Small intestine (tissue), 7 donors: ENCODE measurements at regions not wholly inside any gene's neighbourhood (a gene's known extent, or its start where the extent isn't known, plus 50 kb on each side); places are given as distances from the start of the nearest gene placed in this dataset.

Experiments
- DNase-seq, 2 donors: peaks; one replicate each; pipeline versions ENCODE4 v3.0.0 to v3.0.0-alpha.2; 2013
- FAIRE-seq: peaks from 2 replicates; lab custom pipeline; 2012; peaks lifted over from hg19 to GRCh38; lab: Jason Lieb, UNC
- H3K27ac ChIP-seq, 3 donors: one replicate each; pipeline ENCODE4 v1.5.1; 2013; ENCODE audit warnings: low read length in 2 of 3, mild to moderate bottlenecking in 2 of 3, control low read depth in 1 of 3, inconsistent platforms in 1 of 3, low read depth in 1 of 3, moderate library complexity in 1 of 3
- H3K27me3 ChIP-seq, 3 donors: one replicate each; pipeline ENCODE4 v1.6.1; 2013; ENCODE audit warnings: low read length in 3 of 3, inconsistent platforms in 1 of 3; ENCODE audit not compliant: control insufficient read depth in 3 of 3, insufficient read depth in 3 of 3
- H3K36me3 ChIP-seq, 3 donors: one replicate each; pipeline ENCODE4 v1.6.1; 2013; ENCODE audit warnings: low read length in 3 of 3, inconsistent platforms in 1 of 3, low read depth in 1 of 3, mild to moderate bottlenecking in 1 of 3, moderate library complexity in 1 of 3; ENCODE audit not compliant: control insufficient read depth in 3 of 3, insufficient read depth in 2 of 3
- H3K4me1 ChIP-seq, 3 donors: one replicate each; pipeline ENCODE4 v1.6.1; 2013; ENCODE audit warnings: low read length in 2 of 3, inconsistent platforms in 1 of 3, low read depth in 1 of 3, mild to moderate bottlenecking in 1 of 3, moderate library complexity in 1 of 3; ENCODE audit not compliant: control insufficient read depth in 3 of 3, insufficient read depth in 2 of 3
- H3K4me3 ChIP-seq, 3 donors: one replicate each; pipeline ENCODE4 v1.5.1; 2013; ENCODE audit warnings: low read length in 3 of 3, control low read depth in 1 of 3, inconsistent platforms in 1 of 3, low read depth in 1 of 3, mild to moderate bottlenecking in 1 of 3, moderate library complexity in 1 of 3
- H3K9me3 ChIP-seq, 2 donors: one replicate each; pipeline ENCODE4 v1.6.1; 2013; ENCODE audit warnings: low read depth in 1 of 2, low read length in 1 of 2; ENCODE audit not compliant: control insufficient read depth in 2 of 2, insufficient read depth in 1 of 2
- WGBS, 3 donors: extraction: QIAGEN DNeasy Blood & Tissue Kit; methylation state at CpG; one replicate each; pipeline ENCODE4 v1.1.7; 2013; 5-methylcytosine and 5-hydroxymethylcytosine counted together
- donor health status: healthy with polysubstance abuse.
- donor health status: control.
- donor health status: control.
- donor health status: Bipolar disorder and iron deficiency.
- donor health status: healthy.

- DNase-seq (peak; percentile 82 to 83), FAIRE-seq (no peak)
- 7 to 14% (median 7%) methylated on average over 11 of the region's 11 CpGs for WGBS, 3 donors
- H3K4me1 ChIP-seq = peaks cover 0 to 6% (median 0%) of the 10 kb centered on the region in 3 donors
- H3K27ac ChIP-seq = no peak overlapping the region
- no peaks in the 10 kb centered on the region for H3K9me3 ChIP-seq
- peaks cover 0 to 7% (median 0%) of the 10 kb centered on the region in 3 donors for H3K27me3 ChIP-seq
- no peak overlapping the region for H3K4me3 ChIP-seq
- no peaks in the 10 kb centered on the region for H3K36me3 ChIP-seq
Observed at GRCh38 chr11:8328848-8329330, 65.2 kb upstream of the LMO1 start.

- Histone ChIP-seq H3K4me1 (peaks cover 0 to 6% (median 0%) of the 10 kb centered on the region in 3 donors), H3K4me3 (no peak overlapping the region), H3K36me3 (no peaks in the 10 kb centered on the region), H3K27ac (no peak overlapping the region), H3K27me3 (peaks cover 0 to 7% (median 0%) of the 10 kb centered on the region in 3 donors), H3K9me3 (no peaks in the 10 kb centered on the region)
- FAIRE-seq = no peak
- DNase-seq = no peak
- 81 to 92% (median 89%) methylated on average over 5 to 7 of the region's 7 CpGs for WGBS, 3 donors
Observed at GRCh38 chr11:8328231-8328794, 64.6 kb upstream of the LMO1 start.

DNA sequence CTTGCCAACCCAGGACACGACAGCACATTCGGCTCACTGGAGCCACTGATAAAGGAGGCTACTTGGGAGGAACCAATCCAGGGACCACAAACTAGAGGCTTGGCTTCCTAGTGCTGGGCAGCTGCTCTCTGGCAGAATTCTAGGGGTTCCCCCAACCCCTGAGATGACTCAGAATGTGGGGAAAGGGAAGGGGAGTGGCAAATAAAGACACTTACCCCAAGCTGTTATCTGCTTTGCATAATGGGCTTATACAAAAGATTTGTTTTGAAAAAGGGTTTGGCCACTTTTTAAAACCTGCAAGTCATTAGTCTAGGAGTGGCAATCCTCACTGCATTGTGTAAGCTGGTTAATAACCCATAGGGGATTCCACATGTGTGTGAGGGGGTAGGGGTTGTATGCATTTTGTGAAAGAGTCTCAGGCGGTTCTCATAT is 64.1 kb upstream of the LMO1 start:
- no peaks in the 10 kb centered on the region for H3K9me3 ChIP-seq
- no peaks in the 10 kb centered on the region for H3K36me3 ChIP-seq
- DNase-seq (no peak), FAIRE-seq (no peak)
- peaks cover 0 to 7% (median 0%) of the 10 kb centered on the region in 3 donors for H3K27me3 ChIP-seq
- peaks cover 0 to 6% (median 0%) of the 10 kb centered on the region in 3 donors for H3K4me1 ChIP-seq
- WGBS, 3 donors = 32 to 60% (median 47%) methylated on average over 3 of the region's 3 CpGs
- H3K27ac ChIP-seq = no peak overlapping the region
- H3K4me3 ChIP-seq = no peak overlapping the region

- H3K36me3 ChIP-seq = no peaks in the 10 kb centered on the region
- H3K4me3 ChIP-seq = no peak overlapping the region
- peaks cover 0 to 7% (median 0%) of the 10 kb centered on the region in 3 donors for H3K27me3 ChIP-seq
- peaks cover 0 to 5% of the 10 kb centered on the region in 2 donors for H3K9me3 ChIP-seq
- H3K4me1 ChIP-seq = peaks cover 0 to 6% (median 0%) of the 10 kb centered on the region in 3 donors
- H3K27ac ChIP-seq = no peak overlapping the region
- 78 to 90% (median 81%) methylated on average over 3 of the region's 3 CpGs for WGBS, 3 donors
- DNase-seq (no peak), FAIRE-seq (no peak)
Observed at GRCh38 chr11:8326337-8326736, 62.7 kb upstream of the LMO1 start.

- no peak overlapping the region for H3K4me3 ChIP-seq
- DNase-seq (no peak), FAIRE-seq (no peak)
- peaks cover 0 to 5% (median 0%) of the 10 kb centered on the region in 3 donors for H3K27me3 ChIP-seq
- H3K36me3 ChIP-seq = no peaks in the 10 kb centered on the region
- 75 to 79% (median 77%) methylated on average over 9 of the region's 9 CpGs for WGBS, 3 donors
- H3K27ac ChIP-seq = no peak overlapping the region
- H3K9me3 ChIP-seq = peaks cover 0 to 5% of the 10 kb centered on the region in 2 donors
- peaks cover 0 to 6% (median 0%) of the 10 kb centered on the region in 3 donors for H3K4me1 ChIP-seq
Observed at GRCh38 chr11:8325591-8326304, 62.1 kb upstream of the LMO1 start.

DNA sequence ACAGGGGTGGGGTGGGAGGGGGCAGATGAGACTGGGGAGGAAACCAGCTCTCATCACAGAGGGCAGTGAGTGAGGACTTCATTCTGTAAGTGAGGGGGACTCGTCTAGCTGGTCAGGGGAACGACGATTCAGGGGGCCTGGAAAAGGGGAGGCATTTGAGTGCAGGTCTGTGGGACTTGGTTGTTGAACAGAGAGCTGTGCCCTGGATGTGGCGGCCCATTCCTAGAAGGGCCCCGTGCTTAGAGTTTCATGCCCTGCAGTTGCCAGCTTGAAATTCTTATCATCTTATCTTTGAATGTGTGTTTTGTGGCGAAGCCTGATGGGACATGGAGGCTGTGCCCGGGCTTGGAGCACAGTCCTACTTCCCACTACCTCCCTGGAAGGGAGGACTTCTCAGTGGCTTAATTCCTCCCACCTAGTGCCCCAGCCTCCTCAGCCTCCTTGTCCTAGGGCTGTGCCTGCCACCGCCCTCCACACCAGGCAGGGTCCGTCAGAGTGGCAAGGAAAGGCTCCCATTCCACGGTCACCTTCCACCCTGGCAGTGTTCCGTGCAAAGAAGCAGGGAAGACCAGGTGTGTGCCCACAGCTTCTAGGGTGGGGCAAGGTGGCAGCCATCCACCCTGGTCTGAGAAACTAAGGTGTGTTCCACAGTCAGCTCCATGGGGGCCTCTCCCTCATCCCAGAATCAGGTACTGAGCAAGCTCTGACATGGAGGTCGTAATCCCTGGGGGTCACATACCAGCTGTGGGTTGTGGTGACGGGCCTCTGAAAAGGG is 59.7 kb upstream of the LMO1 start:
- Histone ChIP-seq H3K36me3 (no peaks in the 10 kb centered on the region), H3K27ac (no peak overlapping the region), H3K4me3 (no peak overlapping the region), H3K9me3 (peaks cover 0 to 5% of the 10 kb centered on the region in 2 donors), H3K27me3 (no peaks in the 10 kb centered on the region), H3K4me1 (no peaks in the 10 kb centered on the region)
- 71 to 85% (median 79%) methylated on average over 13 of the region's 13 CpGs for WGBS, 3 donors
- no peak for DNase-seq
- FAIRE-seq = no peak

DNA sequence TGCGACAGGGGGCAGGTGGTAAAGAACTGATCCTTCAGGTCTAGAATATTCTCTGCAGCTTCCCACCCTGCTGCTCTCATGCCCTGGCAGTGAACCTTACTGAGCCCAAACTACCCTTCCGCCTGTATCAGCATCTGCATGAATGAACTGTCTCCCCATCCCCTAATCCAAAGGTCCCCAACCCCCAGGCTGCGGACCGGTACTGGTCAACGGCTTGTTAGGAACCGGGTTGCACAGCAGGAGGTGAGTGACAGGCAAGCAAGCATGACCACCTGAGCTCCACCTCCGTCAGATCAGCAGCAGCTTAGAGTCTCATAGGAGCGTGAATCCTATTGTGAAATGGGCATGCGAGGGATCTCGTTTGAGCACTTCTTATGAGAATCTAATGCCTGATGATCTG is 58.2 kb upstream of the LMO1 start:
- H3K27me3 ChIP-seq = peaks cover 0 to 3% (median 0%) of the 10 kb centered on the region in 3 donors
- DNase-seq (no peak), FAIRE-seq (no peak)
- H3K9me3 ChIP-seq = peaks cover 0 to 5% of the 10 kb centered on the region in 2 donors
- H3K4me3 ChIP-seq = no peak overlapping the region
- WGBS, 3 donors = 77 to 88% (median 87%) methylated on average over 10 of the region's 10 CpGs
- no peaks in the 10 kb centered on the region for H3K4me1 ChIP-seq
- H3K36me3 ChIP-seq = no peaks in the 10 kb centered on the region
- no peak overlapping the region for H3K27ac ChIP-seq

DNA sequence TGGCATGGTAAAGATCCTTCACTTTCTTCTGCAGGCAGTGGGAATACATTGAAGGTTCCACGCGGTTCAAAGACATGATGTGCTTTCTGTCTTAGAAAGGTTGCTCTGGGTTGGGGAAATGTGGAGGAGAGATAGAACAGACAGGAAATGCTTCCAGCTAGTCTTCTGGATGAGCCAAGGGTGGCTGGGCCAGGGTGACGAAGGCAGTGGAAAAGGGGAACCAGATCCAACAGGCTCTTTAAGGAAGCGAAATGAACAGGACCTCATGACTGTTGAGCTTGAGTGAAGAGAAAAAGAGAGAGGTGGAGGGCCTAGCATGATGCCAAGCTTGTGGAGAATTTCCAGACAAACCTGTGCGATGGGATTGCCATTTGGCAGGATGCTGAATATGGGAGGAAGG is 56.4 kb upstream of the LMO1 start:
- Histone ChIP-seq H3K4me1 (no peaks in the 10 kb centered on the region), H3K27me3 (peaks cover 0 to 8% (median 0%) of the 10 kb centered on the region in 3 donors), H3K4me3 (no peak overlapping the region), H3K27ac (no peak overlapping the region), H3K36me3 (no peaks in the 10 kb centered on the region), H3K9me3 (peaks cover 0 to 5% of the 10 kb centered on the region in 2 donors)
- no peak for FAIRE-seq
- no peak for DNase-seq
- WGBS, 3 donors = 82 to 90% (median 84%) methylated on average over 5 of the region's 5 CpGs
